HG02623 (cell line): ENCODE measurements at regions not wholly inside any gene's neighbourhood (a gene's known extent, or its start where the extent isn't known, plus 50 kb on each side); places are given as distances from the start of the nearest gene placed in this dataset.

Experiments
- ATAC-seq: cut with Tn5 transposase; IDR thresholded peaks from one replicate; pipeline ENCODE4 v1.9.1; 2021; ENCODE audit warnings: moderate library complexity; ENCODE audit not compliant: unreplicated experiment

- no peak for ATAC-seq
Measured at GRCh38 chr15:46489276-46489675, 854.4 kb downstream of the SQOR start.

GRCh38 chr15:46496491-46497115 lies 861.8 kb downstream of the SQOR start:
- no peak for ATAC-seq

GRCh38 chr15:46502667-46503066 lies 867.8 kb downstream of the SQOR start:
- ATAC-seq: no peak

GRCh38 chr15:46518381-46518780 lies 883.6 kb downstream of the SQOR start:
- no peak for ATAC-seq

GRCh38 chr15:46523701-46524100 lies 888.9 kb downstream of the SQOR start:
- ATAC-seq: no peak

- ATAC-seq: no peak
Measured at GRCh38 chr15:46525984-46526725, 891.3 kb downstream of the SQOR start.

- no peak for ATAC-seq
Measured at GRCh38 chr15:46526726-46527110, 891.9 kb downstream of the SQOR start.

- no peak for ATAC-seq
Measured at GRCh38 chr15:46543626-46544025, 908.8 kb downstream of the SQOR start.

- ATAC-seq: no peak
Measured at GRCh38 chr15:46548989-46549388, 914.2 kb downstream of the SQOR start.

GRCh38 chr15:46552316-46552715 lies 917.5 kb downstream of the SQOR start:
- ATAC-seq: no peak

GRCh38 chr15:46555547-46555946 lies 920.7 kb downstream of the SQOR start:
- no peak for ATAC-seq

GRCh38 chr15:46556010-46556409 lies 921.2 kb downstream of the SQOR start:
- ATAC-seq: no peak

GRCh38 chr15:46556559-46557379 lies 921.9 kb downstream of the SQOR start:
- no peak for ATAC-seq

GRCh38 chr15:46567968-46568367 lies 933.1 kb downstream of the SQOR start:
- ATAC-seq: no peak

GRCh38 chr15:46569781-46570180 lies 935.0 kb downstream of the SQOR start:
- no peak for ATAC-seq

GRCh38 chr15:46576646-46577395 lies 942.0 kb downstream of the SQOR start:
- ATAC-seq: no peak

- ATAC-seq: no peak
Measured at GRCh38 chr15:46577767-46578166, 942.9 kb downstream of the SQOR start.

GRCh38 chr15:46580487-46580886 lies 945.7 kb downstream of the SQOR start:
- ATAC-seq: no peak

GRCh38 chr15:46580924-46581323 lies 946.1 kb downstream of the SQOR start:
- ATAC-seq: no peak

- ATAC-seq: no peak
Measured at GRCh38 chr15:46589088-46589487, 954.3 kb downstream of the SQOR start.

- ATAC-seq: no peak
Measured at GRCh38 chr15:46591462-46591861, 956.6 kb downstream of the SQOR start.
